ENCODE measurements at regions not wholly inside any gene's neighbourhood (a gene's known extent, or its start where the extent isn't known, plus 50 kb on each side); places are given as distances from the start of the nearest gene placed in this dataset.

DNA sequence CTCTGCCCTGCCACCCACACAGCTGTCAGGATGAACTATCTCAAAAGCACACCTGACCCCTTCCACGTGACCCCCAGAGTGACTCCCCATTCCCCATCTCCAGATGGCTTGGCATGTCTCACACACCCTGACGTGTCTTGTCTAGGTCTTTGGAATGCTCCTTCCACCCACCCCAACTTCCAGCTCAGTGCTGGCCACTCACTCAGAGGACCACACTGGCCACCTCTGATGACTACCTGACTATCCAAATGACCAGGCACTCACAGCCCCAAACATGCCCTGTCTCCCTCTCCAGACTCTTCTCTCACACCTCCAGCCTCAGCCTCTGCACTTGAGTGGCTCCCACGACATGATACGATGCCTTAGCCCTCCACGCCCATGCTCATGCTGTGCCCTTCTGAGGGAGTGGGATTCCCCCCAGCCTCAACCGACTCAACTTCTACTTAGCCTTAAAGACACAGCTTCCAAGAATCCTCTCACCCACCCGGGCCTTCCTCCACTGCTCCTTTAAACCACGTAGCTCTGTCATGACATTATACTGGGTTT lies 259.4 kb downstream of the BUD13 start:
- Histone ChIP-seq H3K4me1 (replicated peaks in 1 of 2) (no peaks in the 10 kb centered on the region), H3K27me3 (peaks cover 7% of the 10 kb centered on the region), H3K4me3 (no peak overlapping the region), H3K27ac (no peak overlapping the region), H3K36me3 (replicated peaks in 1 of 2) (no peaks in the 10 kb centered on the region), H3K9me3 (replicated peaks in 1 of 3) (no peaks in the 10 kb centered on the region)
- 56 to 66% (median 61%) methylated on average over 6 to 8 of the region's 8 CpGs for WGBS, 4 donors
- intact Hi-C loops (cut with DNase I), result no loop called here
- no peak for TF ChIP-seq POLR2A (IDR thresholded peaks at IDR 0.05)
- TF ChIP-seq, protein P1, sequence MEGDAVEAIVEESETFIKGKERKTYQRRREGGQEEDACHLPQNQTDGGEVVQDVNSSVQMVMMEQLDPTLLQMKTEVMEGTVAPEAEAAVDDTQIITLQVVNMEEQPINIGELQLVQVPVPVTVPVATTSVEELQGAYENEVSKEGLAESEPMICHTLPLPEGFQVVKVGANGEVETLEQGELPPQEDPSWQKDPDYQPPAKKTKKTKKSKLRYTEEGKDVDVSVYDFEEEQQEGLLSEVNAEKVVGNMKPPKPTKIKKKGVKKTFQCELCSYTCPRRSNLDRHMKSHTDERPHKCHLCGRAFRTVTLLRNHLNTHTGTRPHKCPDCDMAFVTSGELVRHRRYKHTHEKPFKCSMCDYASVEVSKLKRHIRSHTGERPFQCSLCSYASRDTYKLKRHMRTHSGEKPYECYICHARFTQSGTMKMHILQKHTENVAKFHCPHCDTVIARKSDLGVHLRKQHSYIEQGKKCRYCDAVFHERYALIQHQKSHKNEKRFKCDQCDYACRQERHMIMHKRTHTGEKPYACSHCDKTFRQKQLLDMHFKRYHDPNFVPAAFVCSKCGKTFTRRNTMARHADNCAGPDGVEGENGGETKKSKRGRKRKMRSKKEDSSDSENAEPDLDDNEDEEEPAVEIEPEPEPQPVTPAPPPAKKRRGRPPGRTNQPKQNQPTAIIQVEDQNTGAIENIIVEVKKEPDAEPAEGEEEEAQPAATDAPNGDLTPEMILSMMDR (IDR thresholded peaks at IDR 0.05), result no peak
- DNase-seq, result no peak

DNA sequence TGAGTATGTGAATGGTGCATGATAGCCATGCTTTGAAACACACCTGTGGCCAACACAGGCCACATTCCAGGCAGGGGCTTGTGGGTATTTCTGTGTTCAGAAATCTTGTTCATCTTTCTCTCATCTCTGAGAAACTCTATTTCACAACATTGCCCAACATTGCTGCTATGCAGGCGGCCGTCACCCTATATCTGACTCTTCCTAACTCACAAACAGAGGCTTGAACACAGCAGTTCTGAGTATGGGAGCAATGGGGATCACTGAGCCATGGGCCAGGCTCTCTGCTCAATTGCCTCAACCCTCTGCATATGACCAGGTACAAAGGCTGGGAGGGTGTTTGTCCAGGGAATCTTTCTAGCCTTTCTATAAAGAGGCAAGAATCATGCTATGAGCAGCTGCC lies 259.9 kb downstream of the BUD13 start:
- Histone ChIP-seq H3K27ac (no peak overlapping the region), H3K9me3 (replicated peaks in 1 of 3) (no peaks in the 10 kb centered on the region), H3K4me1 (replicated peaks in 1 of 2) (no peaks in the 10 kb centered on the region), H3K4me3 (no peak overlapping the region), H3K27me3 (peaks cover 7% of the 10 kb centered on the region), H3K36me3 (replicated peaks in 1 of 2) (no peaks in the 10 kb centered on the region)
- DNase-seq, result no peak
- intact Hi-C loops (cut with DNase I), result no loop called here
- WGBS, 4 donors, result 91 to 96% (median 94%) methylated on average over 2 of the region's 2 CpGs
- TF ChIP-seq, protein P1 (IDR thresholded peaks at IDR 0.05), result no peak
- TF ChIP-seq POLR2A (IDR thresholded peaks at IDR 0.05), result no peak

GRCh38 chr11:116511684-116512083 lies 261.1 kb downstream of the BUD13 start:
- no peak for DNase-seq
- 64 to 79% (median 75%) methylated on average over 7 of the region's 7 CpGs for WGBS, 4 donors
- intact Hi-C loops (cut with DNase I), result no loop called here

DNA sequence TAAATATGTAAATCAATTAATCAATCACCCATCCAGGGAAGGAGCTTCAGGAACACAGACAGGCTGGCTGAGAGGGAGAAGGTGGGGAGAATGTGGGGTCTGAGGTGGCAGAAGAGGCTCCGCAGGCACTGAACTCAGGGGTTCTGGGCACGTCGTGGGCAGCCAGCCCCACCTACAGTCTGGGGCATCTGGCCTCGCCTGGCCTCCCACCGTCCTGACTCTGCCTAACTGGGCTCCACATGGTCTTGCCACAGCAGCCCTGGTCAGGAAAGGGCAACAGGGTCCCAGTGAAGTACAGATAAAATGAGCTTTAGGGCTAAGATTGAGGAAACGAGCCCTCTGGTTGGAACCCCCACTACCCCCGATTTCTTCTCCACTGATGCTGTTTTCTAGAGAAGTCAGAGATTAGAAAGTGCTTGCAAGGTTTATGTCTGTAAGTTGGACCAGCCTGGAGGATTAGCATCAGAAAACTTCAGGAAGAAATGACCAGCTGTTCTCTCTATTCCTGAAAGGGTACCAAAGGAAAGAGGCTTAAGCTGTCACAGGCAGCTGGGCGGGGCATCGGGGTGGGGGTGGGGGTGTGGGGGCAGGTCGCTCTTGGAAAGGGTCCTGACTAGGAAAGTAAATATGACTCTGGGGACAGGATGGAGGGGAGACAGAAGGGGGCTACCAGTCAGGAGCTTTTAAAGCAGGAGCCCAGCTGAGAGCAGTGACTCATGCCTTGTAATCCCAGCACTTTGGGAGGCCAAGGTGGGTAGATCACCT lies 261.7 kb downstream of the BUD13 start:
- Histone ChIP-seq H3K4me1 (replicated peaks in 1 of 2) (no peaks in the 10 kb centered on the region), H3K4me3 (no peak overlapping the region), H3K36me3 (replicated peaks in 1 of 2) (no peaks in the 10 kb centered on the region), H3K27me3 (peaks cover 7% of the 10 kb centered on the region), H3K9me3 (replicated peaks in 1 of 3) (no peaks in the 10 kb centered on the region), H3K27ac (no peak overlapping the region)
- DNase-seq, result no peak
- intact Hi-C loops (cut with DNase I), result no loop called here
- WGBS, 4 donors, result 59 to 73% (median 61%) methylated on average over 9 to 10 of the region's 10 CpGs
- TF ChIP-seq, protein P1 (IDR thresholded peaks at IDR 0.05), result no peak
- no peak for TF ChIP-seq POLR2A (IDR thresholded peaks at IDR 0.05)

More at GRCh38 chr11:116511684-116512083, 261.1 kb downstream of the BUD13 start:
- Histone ChIP-seq H3K27ac (no peak overlapping the region), H3K4me1 (replicated peaks in 1 of 2) (no peaks in the 10 kb centered on the region), H3K36me3 (replicated peaks in 1 of 2) (no peaks in the 10 kb centered on the region), H3K4me3 (no peak overlapping the region), H3K27me3 (peaks cover 7% of the 10 kb centered on the region), H3K9me3 (replicated peaks in 1 of 3) (no peaks in the 10 kb centered on the region)
- TF ChIP-seq, protein P1 (IDR thresholded peaks at IDR 0.05), result no peak
- no peak for TF ChIP-seq POLR2A (IDR thresholded peaks at IDR 0.05)
